B cell (primary cell): ENCODE measurements at regions not wholly inside any gene's neighbourhood (a gene's known extent, or its start where the extent isn't known, plus 50 kb on each side); places are given as distances from the start of the nearest gene placed in this dataset.

Source experiments
- ATAC-seq: fragments of 200-7000 bp; cut with Tn5 transposase; one replicate; pipeline ENCODE4 v1.10.0; 2021; ENCODE audit warnings: low read depth, mild to moderate bottlenecking, moderate number of reproducible peaks, moderate library complexity
- CTCF ChIA-PET: fragments of 350-600 bp; sonication (Branson Sonifier 250); formaldehyde crosslinking; loops from one replicate; lab custom pipeline; 2021; ENCODE audit warnings: antibody characterized with exemption, inconsistent platforms; lab: Charles Lee
- POLR2A ChIA-PET: fragments of 350-600 bp; sonication (Branson Sonifier 250); formaldehyde crosslinking; loops from one replicate; lab custom pipeline; 2021; ENCODE audit warnings: antibody characterized with exemption; lab: Charles Lee
- DNase-seq: peaks from one replicate; pipeline ENCODE4 v3.0.0; 2013
- H2AFZ ChIP-seq: 2 replicates; pipeline ENCODE4 v1.6.1; 2012; ENCODE audit warnings: mild to moderate bottlenecking, low read depth, low read length; ENCODE audit not compliant: insufficient read depth, poor library complexity, severe bottlenecking
- H3K27ac ChIP-seq, 2 donors: 1 replicate in 1 of 2; 2 replicates in 1 of 2; pipeline ENCODE4 v1.5.1; 2012 to 2013; ENCODE audit warnings: low read length in 2 of 2, mild to moderate bottlenecking in 2 of 2, moderate library complexity in 1 of 2
- H3K27me3 ChIP-seq, 4 experiments: fragments of 200-600 bp in 1 of 4; sonication (generic) in 1 of 4; replicated peaks in 1 of 4; 1 replicate in 2 of 4; 2 replicates in 2 of 4; pipeline versions ENCODE4 v1.6.1 to v1.7.0; 2013 to 2016; ENCODE audit warnings: low read length in 3 of 4, mild to moderate bottlenecking in 2 of 4, mixed read lengths in 1 of 4, moderate library complexity in 1 of 4; ENCODE audit not compliant: insufficient read depth in 4 of 4, control insufficient read depth in 3 of 4; ENCODE audit errors: control extremely low read depth in 1 of 4
- H3K36me3 ChIP-seq, 2 experiments: replicated peaks in 1 of 2; 1 replicate in 1 of 2; 2 replicates in 1 of 2; pipeline versions ENCODE4 v1.6.1 to v1.7.1; 2013; ENCODE audit warnings: low read length in 1 of 2; ENCODE audit not compliant: insufficient read depth in 2 of 2, control insufficient read depth in 1 of 2; ENCODE audit errors: control extremely low read depth in 1 of 2, extremely low read depth in 1 of 2
- H3K4me1 ChIP-seq, 2 donors: fragments of 200-600 bp in 1 of 2; sonication (generic) in 1 of 2; 1 replicate in 1 of 2; 2 replicates in 1 of 2; pipeline versions ENCODE4 v1.5.1 to v1.6.1; 2013 to 2017; ENCODE audit warnings: low read length in 2 of 2; ENCODE audit not compliant: control insufficient read depth in 2 of 2, insufficient read depth in 2 of 2
- H3K4me2 ChIP-seq: replicated peaks from 2 replicates; pipeline ENCODE3; 2012; ENCODE audit warnings: mild to moderate bottlenecking, low read depth, low read length; ENCODE audit not compliant: poor library complexity, severe bottlenecking
- H3K4me3 ChIP-seq, 5 experiments: fragments of 200-600 bp in 1 of 5; sonication (generic) in 1 of 5; 1 replicate in 3 of 5; 2 replicates in 2 of 5; pipeline versions ENCODE4 v1.5.1 to v1.7.0; 2011 to 2016; ENCODE audit warnings: low read length in 4 of 5, mild to moderate bottlenecking in 4 of 5, low read depth in 2 of 5, control low read depth in 1 of 5, moderate library complexity in 1 of 5; ENCODE audit not compliant: insufficient read depth in 1 of 5; ENCODE audit errors: control extremely low read depth in 1 of 5, extremely low read depth in 1 of 5
- H3K79me2 ChIP-seq: fragments of 200-600 bp; sonication (generic); one replicate; pipeline ENCODE4 v1.6.0; 2016; ENCODE audit warnings: low read length; ENCODE audit not compliant: control insufficient read depth, insufficient read depth
- H3K9ac ChIP-seq: fragments of 200-600 bp; sonication (generic); 2 replicates; pipeline ENCODE4 v1.6.1; 2017; ENCODE audit warnings: mild to moderate bottlenecking, low read length, moderate library complexity
- H3K9me3 ChIP-seq, 3 donors: one replicate each; pipeline versions ENCODE4 v1.6.1 to v1.7.1; 2013; ENCODE audit warnings: low read length in 2 of 3; ENCODE audit not compliant: control insufficient read depth in 2 of 3, insufficient read depth in 1 of 3; ENCODE audit errors: control extremely low read depth in 1 of 3
- H4K20me1 ChIP-seq: 2 replicates; pipeline ENCODE4 v1.6.0; 2012; ENCODE audit warnings: mild to moderate bottlenecking, low read length; ENCODE audit not compliant: insufficient read depth, control insufficient read depth, poor library complexity, severe bottlenecking
- H3K27ac Mint-ChIP-seq: one replicate; pipeline ENCODE4 v1.8.0; 2021; ENCODE audit warnings: mixed read lengths
- H3K27me3 Mint-ChIP-seq: one replicate; pipeline ENCODE4 v1.8.0; 2021; ENCODE audit warnings: mixed read lengths
- H3K4me1 Mint-ChIP-seq: one replicate; pipeline ENCODE4 v1.8.0; 2021; ENCODE audit warnings: mixed read lengths
- H3K4me3 Mint-ChIP-seq: one replicate; pipeline ENCODE4 v1.8.0; 2021; ENCODE audit warnings: mixed read lengths
- H3K9me3 Mint-ChIP-seq: one replicate; pipeline ENCODE4 v1.8.0; 2022; ENCODE audit warnings: mixed read lengths; ENCODE audit not compliant: insufficient read depth
- CTCF ChIP-seq: fragments of 200-600 bp; IDR thresholded peaks from one replicate; pipeline ENCODE4 v1.8.0; 2022; ENCODE audit warnings: antibody characterized with exemption, mild to moderate bottlenecking
- EZH2 ChIP-seq: IDR thresholded peaks from 2 replicates; pipeline ENCODE4 v1.6.1; 2012; ENCODE audit warnings: borderline replicate concordance, low read depth, mild to moderate bottlenecking, moderate library complexity, low read length; ENCODE audit not compliant: insufficient read depth, poor library complexity, severe bottlenecking
- WGBS: methylation state at CpG from one replicate; pipeline ENCODE4 v1.1.5; 2013; ENCODE audit warnings: missing lambda C conversion rate; ENCODE audit not compliant: insufficient coverage; 5-methylcytosine and 5-hydroxymethylcytosine counted together
- intact Hi-C: fragments of 100-400 bp; cut with micrococcal nuclease; formaldehyde crosslinking; loops from one replicate; pipeline ENCODE4 v1.10.0; 2022

GRCh38 chr1:87539147-87539546, 210.5 kb downstream of the LMO4 start:
- Mint-ChIP-seq H3K9me3 (peaks cover 10% of the 10 kb centered on the region), H3K27ac (no peak overlapping the region), H3K4me1 (no peaks in the 10 kb centered on the region), H3K4me3 (no peak overlapping the region), H3K27me3 (no peaks in the 10 kb centered on the region)
- Histone ChIP-seq H3K9me3 (peaks cover 0 to 8% (median 0%) of the 10 kb centered on the region in 3 donors), H3K36me3 (no peaks in the 10 kb centered on the region), H3K4me2 (no peak overlapping the region), H4K20me1 (no peaks in the 10 kb centered on the region), H3K27me3 (no peaks in the 10 kb centered on the region), H3K79me2 (no peaks in the 10 kb centered on the region), H3K27ac (no peak overlapping the region), H3K4me1 (no peaks in the 10 kb centered on the region), H2AFZ (no peak overlapping the region), H3K9ac (no peak overlapping the region), H3K4me3 (no peak overlapping the region)
- intact Hi-C loops = no loop called here
- WGBS = 80% methylated on average over 1 of the region's 1 CpG
- CTCF ChIA-PET = no interaction called here
- no peak for ATAC-seq
- TF ChIP-seq EZH2 (no peak), CTCF (no peak)
- POLR2A ChIA-PET = interaction anchor here (0.5 kb wide), 1 partner anchor 421 kb away, joined by 5 read pairs; no protein-coding TSS in a partner anchor
- no peak for DNase-seq

GRCh38 chr1:87542697-87543096, 214.0 kb downstream of the LMO4 start:
- ATAC-seq = no peak
- no peaks in the 10 kb centered on the region for H3K79me2 ChIP-seq
- H3K4me1 ChIP-seq = no peaks in the 10 kb centered on the region
- ChIA-PET POLR2A (no interaction called here), CTCF (no interaction called here)
- no peak overlapping the region for H3K27ac Mint-ChIP-seq
- H3K27me3 ChIP-seq = no peaks in the 10 kb centered on the region
- no peak overlapping the region for H2AFZ ChIP-seq
- DNase-seq = no peak
- no peaks in the 10 kb centered on the region for H3K36me3 ChIP-seq
- no peak overlapping the region for H3K27ac ChIP-seq
- H3K9ac ChIP-seq = no peak overlapping the region
- no peak overlapping the region for H3K4me2 ChIP-seq
- H3K27me3 Mint-ChIP-seq = no peaks in the 10 kb centered on the region
- no peaks in the 10 kb centered on the region for H4K20me1 ChIP-seq
- H3K4me1 Mint-ChIP-seq = no peaks in the 10 kb centered on the region
- WGBS = 83% methylated on average over 1 of the region's 2 CpGs
- peaks cover 2 to 15% (median 8%) of the 10 kb centered on the region in 3 donors for H3K9me3 ChIP-seq
- no peak for TF ChIP-seq EZH2
- TF ChIP-seq CTCF = no peak
- intact Hi-C loops = no loop called here
- H3K9me3 Mint-ChIP-seq = peaks cover 11% of the 10 kb centered on the region
- no peak overlapping the region for H3K4me3 ChIP-seq
- H3K4me3 Mint-ChIP-seq = no peak overlapping the region
